GM12878 (cell line): ENCODE measurements at regions not wholly inside any gene's neighbourhood (a gene's known extent, or its start where the extent isn't known, plus 50 kb on each side); places are given as distances from the start of the nearest gene placed in this dataset.

Experiments
- ATAC-seq: fragments of 200-7000 bp; cut with Tn5 transposase; 3 replicates; pipeline ENCODE4 v1.9.1; 2020; ENCODE audit warnings: mild to moderate bottlenecking, moderate library complexity
- BruUV-seq: library from RNA; stranded (reverse); fragments of 400-500 nt; replicated peaks from 2 replicates; lab custom pipeline; 2021; lab: Mats Ljungman, UMichigan
- CTCF ChIA-PET: fragments of 300-600 bp; sonication (Branson Sonifier 250); formaldehyde crosslinking; extraction: SDS; loops from one replicate; lab custom pipeline; 2021; ENCODE audit warnings: inconsistent platforms; lab: Yijun Ruan, JAX
- POLR2A ChIA-PET: fragments of 350-600 bp; formaldehyde crosslinking; extraction: SDS; loops from one replicate; lab custom pipeline; 2021; ENCODE audit warnings: inconsistent platforms; lab: Charles Lee
- RAD21 ChIA-PET: fragments of 300-600 bp; sonication (Branson Sonifier 250); formaldehyde crosslinking; loops from one replicate; lab custom pipeline; 2023; ENCODE audit warnings: antibody characterized with exemption; ENCODE audit not compliant: unreplicated experiment; lab: Charles Lee
- SMC1A ChIA-PET: fragments of 300-600 bp; sonication (Branson Sonifier 250); formaldehyde crosslinking; loops from one replicate; lab custom pipeline; 2023; ENCODE audit not compliant: unreplicated experiment, uncharacterized antibody; lab: Charles Lee
- DNase-seq: peaks from one replicate; pipeline ENCODE4 v3.0.0-alpha.2; 2011; ENCODE audit warnings: low read depth, low spot score
- FAIRE-seq: peaks from 3 replicates; lab custom pipeline; 2011; peaks lifted over from hg19 to GRCh38; lab: Jason Lieb, UNC
- H2AFZ ChIP-seq: 2 replicates; pipeline ENCODE4 v1.6.0; 2011; ENCODE audit warnings: low read depth, low read length, control low read depth; ENCODE audit not compliant: control insufficient read depth
- H3K27ac ChIP-seq: 2 replicates; pipeline ENCODE4 v1.5.1; 2011; ENCODE audit warnings: control low read depth; ENCODE audit not compliant: control insufficient read depth, insufficient read depth
- H3K27me3 ChIP-seq, 2 experiments: replicated peaks in 1 of 2; 2 replicates each; pipeline versions ENCODE4 v1.6.0 to v1.6.1; 2011; ENCODE audit warnings: low read length in 1 of 2; ENCODE audit not compliant: control insufficient read depth in 2 of 2, insufficient read depth in 2 of 2
- H3K36me3 ChIP-seq, 2 experiments: 2 replicates each; pipeline ENCODE4 v1.5.1; 2011; ENCODE audit warnings: low read length in 1 of 2; ENCODE audit not compliant: control insufficient read depth in 2 of 2, insufficient read depth in 2 of 2
- H3K4me1 ChIP-seq: 2 replicates; pipeline ENCODE4 v1.6.1; 2011; ENCODE audit warnings: mild to moderate bottlenecking, low read length, moderate library complexity, mixed read lengths; ENCODE audit not compliant: control insufficient read depth, insufficient read depth
- H3K4me2 ChIP-seq: 2 replicates; pipeline ENCODE4 v1.6.0; 2011; ENCODE audit warnings: control low read depth; ENCODE audit not compliant: control insufficient read depth, insufficient read depth
- H3K4me3 ChIP-seq: fragments of 200-600 bp; sonication (generic); 2 replicates; pipeline ENCODE4 v1.5.1; 2016
- H3K79me2 ChIP-seq: 2 replicates; pipeline ENCODE4 v1.6.0; 2011; ENCODE audit warnings: low read length; ENCODE audit not compliant: control insufficient read depth, insufficient read depth
- H3K9ac ChIP-seq: 2 replicates; pipeline ENCODE4 v1.8.0; 2011; ENCODE audit warnings: low read length, control low read depth, mixed read lengths; ENCODE audit not compliant: control insufficient read depth, insufficient read depth
- H3K9me3 ChIP-seq: replicated peaks from 3 replicates; pipeline ENCODE4 v1.5.1; 2011; ENCODE audit warnings: mild to moderate bottlenecking, low read length; ENCODE audit not compliant: control insufficient read depth, insufficient read depth
- H4K20me1 ChIP-seq: 2 replicates; pipeline ENCODE4 v1.6.0; 2011; ENCODE audit not compliant: control insufficient read depth, insufficient read depth
- LARP7 ChIP-seq: fragments of 450-650 bp; IDR thresholded peaks from 2 replicates; pipeline ENCODE4 v1.6.1; 2017; ENCODE audit warnings: mild to moderate bottlenecking
- NR2F1 ChIP-seq: fragments of 450-650 bp; conservative IDR thresholded peaks from 2 replicates; pipeline ENCODE4 v1.6.1; 2017; ENCODE audit warnings: mild to moderate bottlenecking
- ZBTB40 ChIP-seq: fragments of 450-650 bp; IDR thresholded peaks from 2 replicates; pipeline ENCODE4 v1.6.1; 2016; ENCODE audit warnings: mild to moderate bottlenecking, moderate library complexity, borderline replicate concordance
- ZNF24 ChIP-seq: fragments of 450-650 bp; IDR thresholded peaks from 2 replicates; pipeline ENCODE4 v1.6.1; 2017; ENCODE audit warnings: antibody characterized with exemption, mild to moderate bottlenecking
- WGBS: methylation state at CpG from one replicate; pipeline ENCODE4 v1.1.6; 2016; ENCODE audit warnings: low lambda C conversion rate; ENCODE audit not compliant: insufficient replicate concordance, insufficient coverage; ENCODE audit errors: missing lambda C conversion rate; 5-methylcytosine and 5-hydroxymethylcytosine counted together
- in situ Hi-C: fragments of 300-500 bp; cut with MboI; formaldehyde crosslinking; loops from 9 replicates; pipeline ENCODE4 v1.14.3; 2018; ENCODE audit warnings: mixed read lengths
- intact Hi-C: fragments of 100-400 bp; cut with micrococcal nuclease; formaldehyde crosslinking; loops from one replicate; pipeline ENCODE4 v1.14.2; 2022; ENCODE audit not compliant: unreplicated experiment

DNA sequence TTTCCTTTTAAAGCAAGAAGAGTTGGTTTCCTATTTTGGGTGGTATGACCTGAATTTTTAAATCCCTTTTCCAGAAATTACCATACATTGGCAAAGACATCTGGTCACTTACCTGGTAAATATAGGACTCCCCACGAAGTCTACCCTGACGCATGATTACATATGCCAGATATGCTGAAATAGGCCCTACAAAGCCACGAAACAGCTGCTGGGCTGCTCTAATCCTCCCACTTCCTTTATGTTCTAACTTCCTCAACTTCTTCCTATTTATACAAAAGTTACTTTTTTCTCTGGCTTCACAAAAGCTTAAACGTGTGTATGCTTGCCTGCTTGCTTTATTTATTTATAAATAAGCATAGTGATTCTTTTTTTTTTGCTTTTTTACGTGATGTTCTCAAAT is 186.0 kb upstream of the EPHA4 start:
- intact Hi-C loops = no loop called here
- no TSS peak for BruUV-seq
- CTCF ChIA-PET = no interaction called here

More for the DNA sequence above, 186.0 kb upstream of the EPHA4 start:
- Histone ChIP-seq H3K4me2 (no peak overlapping the region), H3K4me3 (no peak overlapping the region), H4K20me1 (no peaks in the 10 kb centered on the region), H3K79me2 (no peaks in the 10 kb centered on the region), H3K9ac (no peak overlapping the region), H3K9me3 (no peaks in the 10 kb centered on the region), H3K27ac (no peak overlapping the region), H2AFZ (no peak overlapping the region), H3K4me1 (no peaks in the 10 kb centered on the region), H3K27me3 (no peaks in the 10 kb centered on the region), H3K36me3 (no peaks in the 10 kb centered on the region)
- TF ChIP-seq NR2F1 (no peak), LARP7 (no peak), ZBTB40 (no peak), ZNF24 (no peak)
- POLR2A ChIA-PET = no interaction called here
- WGBS = 16% methylated on average over 5 of the region's 5 CpGs
- RAD21 ChIA-PET = no interaction called here
- no peak for ATAC-seq
- SMC1A ChIA-PET = no interaction called here
- no peak for FAIRE-seq
- DNase-seq = no peak
- in situ Hi-C loops = no loop called here
